Esophagus squamous epithelium (tissue), 4 donors: ENCODE measurements at regions not wholly inside any gene's neighbourhood (a gene's known extent, or its start where the extent isn't known, plus 50 kb on each side); places are given as distances from the start of the nearest gene placed in this dataset.

Experiments
- CTCF ChIP-seq, 6 experiments: fragments of 450-650 bp in 4 of 6; fragments of 200-600 bp in 2 of 6; sonication (generic) in 2 of 6; IDR thresholded peaks; one replicate each; pipeline ENCODE4 v1.5.1; 2016 to 2019; ENCODE audit warnings: antibody characterized with exemption in 6 of 6, mild to moderate bottlenecking in 4 of 6, moderate library complexity in 4 of 6
- POLR2A ChIP-seq, 4 donors: fragments of 450-650 bp; IDR thresholded peaks; one replicate each; pipeline ENCODE4 v1.6.1; 2017; ENCODE audit warnings: antibody characterized with exemption in 4 of 4, mild to moderate bottlenecking in 4 of 4, moderate library complexity in 3 of 4

DNA sequence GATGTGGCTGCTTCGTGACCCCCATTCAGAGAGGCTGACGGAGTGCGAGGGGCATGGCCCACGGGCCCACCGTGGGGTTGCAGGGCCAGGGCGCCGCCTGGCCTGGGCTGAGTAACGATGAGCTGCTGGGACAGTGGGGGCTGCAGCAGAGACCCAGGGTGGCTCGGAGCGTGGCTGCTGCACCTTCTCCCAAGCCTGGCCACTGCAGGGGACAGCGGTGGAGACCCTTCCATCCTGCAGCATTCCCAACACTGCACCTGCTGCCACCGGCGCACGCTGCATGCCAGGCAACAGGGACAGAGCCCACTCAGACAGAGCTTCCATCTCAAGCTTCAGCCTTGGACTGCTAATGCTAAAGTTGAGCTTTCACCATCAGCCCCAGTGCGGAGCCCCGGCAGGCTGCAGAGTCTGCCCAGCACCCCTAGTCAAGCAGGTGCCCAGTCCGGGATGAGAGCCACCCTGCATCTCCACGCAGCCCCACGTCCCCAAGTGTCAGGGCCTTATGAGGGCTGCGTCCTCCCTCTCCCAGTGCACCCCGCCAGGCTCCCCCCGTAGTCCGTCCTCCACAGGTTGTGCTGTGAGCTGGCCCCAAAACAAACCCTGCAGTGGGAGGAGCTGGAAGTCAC lies 89.4 kb upstream of the AFDN start:
- TF ChIP-seq CTCF (IDR thresholded peaks at IDR 0.05) (no peak), POLR2A (IDR thresholded peaks at IDR 0.05) (no peak)
